Keratinocyte (primary cell): ENCODE measurements at regions not wholly inside any gene's neighbourhood (a gene's known extent, or its start where the extent isn't known, plus 50 kb on each side); places are given as distances from the start of the nearest gene placed in this dataset.

Experiments
- DNase-seq: peaks from one replicate; pipeline ENCODE4 v3.0.0-alpha.2; 2011; ENCODE audit warnings: low read depth, missing footprints, low spot score
- FAIRE-seq: peaks from 2 replicates; lab custom pipeline; 2011; peaks lifted over from hg19 to GRCh38; lab: Jason Lieb, UNC
- H2AFZ ChIP-seq: 2 replicates; pipeline ENCODE4 v1.6.0; 2012; ENCODE audit warnings: low read length, control low read depth, inconsistent platforms; ENCODE audit not compliant: control insufficient read depth
- H3K27ac ChIP-seq: 2 replicates; pipeline ENCODE4 v1.5.1; 2011; ENCODE audit warnings: low read length; ENCODE audit not compliant: control insufficient read depth, insufficient read depth
- H3K27me3 ChIP-seq: 3 replicates; pipeline ENCODE4 v1.6.0; 2011; ENCODE audit warnings: low read length; ENCODE audit not compliant: control insufficient read depth, insufficient read depth; ENCODE audit errors: extremely low read depth
- H3K36me3 ChIP-seq, 2 experiments: 2 replicates in 1 of 2; 3 replicates in 1 of 2; pipeline ENCODE4 v1.5.1; 2011; ENCODE audit warnings: low read length in 2 of 2, mild to moderate bottlenecking in 1 of 2; ENCODE audit not compliant: control insufficient read depth in 2 of 2, insufficient read depth in 2 of 2; ENCODE audit errors: extremely low read depth in 1 of 2
- H3K4me1 ChIP-seq: 3 replicates; pipeline ENCODE4 v1.5.1; 2011; ENCODE audit warnings: low read length; ENCODE audit not compliant: control insufficient read depth, insufficient read depth; ENCODE audit errors: extremely low read depth
- H3K4me2 ChIP-seq: 3 replicates; pipeline ENCODE4 v1.6.0; 2011; ENCODE audit warnings: low read depth, low read length; ENCODE audit not compliant: control insufficient read depth, insufficient read depth; ENCODE audit errors: extremely low read depth
- H3K4me3 ChIP-seq, 3 experiments: fragments of 200-600 bp in 1 of 3; sonication (generic) in 1 of 3; 2 replicates in 2 of 3; 3 replicates in 1 of 3; pipeline ENCODE4 v1.5.1; 2011 to 2016; ENCODE audit warnings: low read length in 3 of 3, mild to moderate bottlenecking in 3 of 3, control low read depth in 2 of 3, inconsistent platforms in 1 of 3, low read depth in 1 of 3, mixed read lengths in 1 of 3, mixed run types in 1 of 3, moderate library complexity in 1 of 3; ENCODE audit not compliant: control insufficient read depth in 2 of 3, insufficient read depth in 2 of 3; ENCODE audit errors: extremely low read depth in 1 of 3
- H3K79me2 ChIP-seq: 2 replicates; pipeline ENCODE4 v1.6.0; 2012; ENCODE audit warnings: low read length; ENCODE audit not compliant: control insufficient read depth, insufficient read depth
- H3K9ac ChIP-seq: 3 replicates; pipeline ENCODE4 v1.6.0; 2011; ENCODE audit warnings: low read length; ENCODE audit not compliant: control insufficient read depth, insufficient read depth; ENCODE audit errors: extremely low read depth
- H3K9me1 ChIP-seq: 3 replicates; pipeline ENCODE4 v1.6.0; 2011; ENCODE audit warnings: low read length; ENCODE audit not compliant: control insufficient read depth, insufficient read depth; ENCODE audit errors: extremely low read depth
- H3K9me3 ChIP-seq: 2 replicates; pipeline ENCODE4 v1.5.1; 2012; ENCODE audit warnings: low read depth, low read length; ENCODE audit not compliant: control insufficient read depth
- H4K20me1 ChIP-seq: 3 replicates; pipeline ENCODE4 v1.6.0; 2011; ENCODE audit warnings: low read length; ENCODE audit not compliant: control insufficient read depth, insufficient read depth; ENCODE audit errors: extremely low read depth
- CTCF ChIP-seq, 3 experiments: IDR thresholded peaks in 1 of 3; conservative IDR thresholded peaks in 1 of 3; optimal IDR thresholded peaks in 1 of 3; 2 replicates in 2 of 3; 3 replicates in 1 of 3; pipeline versions ENCODE3 to v1.5.1; 2011; ENCODE audit warnings: low read length in 3 of 3, mild to moderate bottlenecking in 3 of 3, moderate library complexity in 2 of 3, control low read depth in 1 of 3, inconsistent platforms in 1 of 3; ENCODE audit not compliant: insufficient read depth in 2 of 3; ENCODE audit errors: extremely low read depth in 1 of 3
- EZH2 ChIP-seq: IDR thresholded peaks from one replicate; pipeline ENCODE4 v1.6.1; 2012; ENCODE audit warnings: inconsistent platforms, mild to moderate bottlenecking, low read length, moderate library complexity
- dilution Hi-C: fragments of 300-500 bp; cut with MboI; formaldehyde crosslinking; loops from one replicate; pipeline ENCODE4 v1.7.0; 2020; ENCODE audit warnings: low sequenced_read_pairs; ENCODE audit not compliant: extremely low pct_ligation_motif_present

GRCh38 chr2:58612973-58613372 lies 371.8 kb upstream of the FANCL start:
- H3K4me3 ChIP-seq, result no peak overlapping the region
- no peaks in the 10 kb centered on the region for H3K4me1 ChIP-seq
- no peak overlapping the region for H2AFZ ChIP-seq
- no peak for DNase-seq
- no peak for FAIRE-seq
- no peaks in the 10 kb centered on the region for H3K9me3 ChIP-seq
- no peak overlapping the region for H3K27ac ChIP-seq
- TF ChIP-seq EZH2 (no peak), CTCF (optimal IDR thresholded peaks at IDR 0.05 in 1 of 3, IDR thresholded peaks at IDR 0.05 in 1 of 3, conservative IDR thresholded peaks at IDR 0.05 in 1 of 3; ENCODE audit: extremely low read depth in 1 of 3, insufficient read depth in 2 of 3, low read length in 3 of 3) (no peak)
- H3K9me1 ChIP-seq, result no peaks in the 10 kb centered on the region
- no peaks in the 10 kb centered on the region for H3K27me3 ChIP-seq
- H3K9ac ChIP-seq, result no peak overlapping the region
- no peaks in the 10 kb centered on the region for H3K79me2 ChIP-seq
- H4K20me1 ChIP-seq, result no peaks in the 10 kb centered on the region
- H3K4me2 ChIP-seq, result no peak overlapping the region
- dilution Hi-C loops, result no loop called here
- no peaks in the 10 kb centered on the region for H3K36me3 ChIP-seq

- Histone ChIP-seq H3K27ac (no peak overlapping the region), H3K4me1 (no peaks in the 10 kb centered on the region), H3K9ac (no peak overlapping the region), H3K9me1 (no peaks in the 10 kb centered on the region), H3K9me3 (no peaks in the 10 kb centered on the region), H3K4me3 (no peak overlapping the region), H4K20me1 (no peaks in the 10 kb centered on the region), H3K79me2 (no peaks in the 10 kb centered on the region), H3K4me2 (no peak overlapping the region), H3K27me3 (no peaks in the 10 kb centered on the region), H3K36me3 (no peaks in the 10 kb centered on the region), H2AFZ (no peak overlapping the region)
- FAIRE-seq (no peak), DNase-seq (no peak)
- no peak for TF ChIP-seq EZH2
- no peak for TF ChIP-seq CTCF (optimal IDR thresholded peaks at IDR 0.05 in 1 of 3, IDR thresholded peaks at IDR 0.05 in 1 of 3, conservative IDR thresholded peaks at IDR 0.05 in 1 of 3; ENCODE audit: extremely low read depth in 1 of 3, insufficient read depth in 2 of 3, low read length in 3 of 3)
- dilution Hi-C loops, result no loop called here
Observed at GRCh38 chr2:58609326-58609725, 368.2 kb upstream of the FANCL start.
